Endothelial cell of umbilical vein (primary cell): ENCODE measurements at regions not wholly inside any gene's neighbourhood (a gene's known extent, or its start where the extent isn't known, plus 50 kb on each side); places are given as distances from the start of the nearest gene placed in this dataset.
"Not testable (repeated sequence)": the region's sequence is repeated elsewhere in the genome, so short reads cannot be mapped to it uniquely, and the experiment has no call there.

Source experiments
- BruUV-seq: library from RNA; stranded (reverse); fragments of 400-500 nt; replicated peaks from 2 replicates; lab custom pipeline; 2021; lab: Mats Ljungman, UMichigan
- CTCF ChIA-PET: fragments of 300-600, 350-600 bp; sonication (Branson Sonifier 250); formaldehyde crosslinking; loops from one replicate; lab custom pipeline; 2021; ENCODE audit warnings: antibody characterized with exemption, inconsistent platforms; lab: Charles Lee
- POLR2A ChIA-PET: fragments of 300-600, 350-600 bp; sonication (Branson Sonifier 250); formaldehyde crosslinking; loops from one replicate; lab custom pipeline; 2021; ENCODE audit warnings: antibody characterized with exemption, inconsistent platforms; lab: Charles Lee
- DNase-seq: peaks from one replicate; pipeline ENCODE4 v3.0.0-alpha.2; 2011; ENCODE audit warnings: low read depth, low spot score
- FAIRE-seq: peaks from 2 replicates; lab custom pipeline; 2011; peaks lifted over from hg19 to GRCh38; lab: Jason Lieb, UNC
- H2AFZ ChIP-seq: 2 replicates; pipeline ENCODE4 v1.6.0; 2012; ENCODE audit warnings: low read depth, low read length, control low read depth, inconsistent platforms
- H3K27ac ChIP-seq: 2 replicates; pipeline ENCODE4 v1.5.1; 2011; ENCODE audit warnings: low read depth, mild to moderate bottlenecking, control low read depth, low read length, moderate library complexity; ENCODE audit not compliant: insufficient read depth
- H3K27me3 ChIP-seq, 2 experiments: 2 replicates each; pipeline versions ENCODE4 v1.6.0 to v1.6.1; 2011; ENCODE audit warnings: low read length in 2 of 2, mixed read lengths in 1 of 2; ENCODE audit not compliant: control insufficient read depth in 2 of 2, insufficient read depth in 2 of 2
- H3K36me3 ChIP-seq, 2 experiments: 2 replicates in 1 of 2; 3 replicates in 1 of 2; pipeline ENCODE4 v1.5.1; 2011; ENCODE audit warnings: low read length in 2 of 2, mild to moderate bottlenecking in 1 of 2, moderate library complexity in 1 of 2; ENCODE audit not compliant: control insufficient read depth in 2 of 2, insufficient read depth in 2 of 2; ENCODE audit errors: extremely low read depth in 1 of 2
- H3K4me1 ChIP-seq: 3 replicates; pipeline ENCODE4 v1.5.1; 2011; ENCODE audit warnings: mild to moderate bottlenecking, low read length; ENCODE audit not compliant: control insufficient read depth, insufficient read depth; ENCODE audit errors: extremely low read depth
- H3K4me2 ChIP-seq: 2 replicates; pipeline ENCODE4 v1.6.1; 2011; ENCODE audit warnings: low read length, control low read depth, mixed read lengths; ENCODE audit not compliant: insufficient read depth
- H3K4me3 ChIP-seq, 3 experiments: fragments of 200-600 bp in 1 of 3; sonication (generic), shearing (Covaris generic) in 1 of 3; replicated peaks in 1 of 3; 2 replicates each; pipeline ENCODE4 v1.5.1; 2011 to 2016; ENCODE audit warnings: control low read depth in 3 of 3, low read length in 3 of 3, mild to moderate bottlenecking in 2 of 3, inconsistent platforms in 1 of 3, low read depth in 1 of 3, moderate library complexity in 1 of 3; ENCODE audit not compliant: insufficient read depth in 1 of 3
- H3K79me2 ChIP-seq: 2 replicates; pipeline ENCODE4 v1.6.0; 2012; ENCODE audit warnings: low read length, inconsistent platforms; ENCODE audit not compliant: control insufficient read depth, insufficient read depth
- H3K9ac ChIP-seq: replicated peaks from 2 replicates; pipeline ENCODE3; 2011; ENCODE audit warnings: low read length, control low read depth; ENCODE audit not compliant: insufficient read depth; ENCODE audit errors: extremely low read depth
- H3K9me1 ChIP-seq: replicated peaks from 3 replicates; pipeline ENCODE4 v1.6.0; 2011; ENCODE audit warnings: mild to moderate bottlenecking, low read length; ENCODE audit not compliant: control insufficient read depth, insufficient read depth; ENCODE audit errors: extremely low read depth
- H3K9me3 ChIP-seq: replicated peaks from 2 replicates; pipeline ENCODE4 v1.5.1; 2012; ENCODE audit warnings: low read length, inconsistent platforms; ENCODE audit not compliant: control insufficient read depth, insufficient read depth
- H4K20me1 ChIP-seq: replicated peaks from 2 replicates; pipeline ENCODE3; 2011; ENCODE audit warnings: mild to moderate bottlenecking, low read length; ENCODE audit not compliant: control insufficient read depth, insufficient read depth; ENCODE audit errors: extremely low read depth
- EZH2 ChIP-seq: IDR thresholded peaks from 2 replicates; pipeline ENCODE4 v1.6.1; 2012; ENCODE audit warnings: borderline replicate concordance, low read depth, mild to moderate bottlenecking, moderate library complexity, low read length, inconsistent platforms; ENCODE audit not compliant: severe bottlenecking
- FOS ChIP-seq: IDR thresholded peaks from 2 replicates; pipeline ENCODE4 v1.6.1; 2011; ENCODE audit warnings: mild to moderate bottlenecking, low read length, moderate library complexity, borderline replicate concordance; ENCODE audit not compliant: insufficient read depth
- GATA2 ChIP-seq: IDR thresholded peaks from 2 replicates; pipeline ENCODE4 v1.7.0; 2011; ENCODE audit warnings: low read depth, mild to moderate bottlenecking, moderate library complexity, mixed read lengths, low read length; ENCODE audit not compliant: insufficient read length, insufficient read depth
- JUN ChIP-seq: IDR thresholded peaks from 2 replicates; pipeline ENCODE4 v1.6.1; 2011; ENCODE audit warnings: borderline replicate concordance, low read depth; ENCODE audit not compliant: insufficient read length, insufficient read depth
- MYC ChIP-seq: IDR thresholded peaks from one replicate; pipeline ENCODE4 v1.6.1; 2011; ENCODE audit warnings: mild to moderate bottlenecking, low read depth, low read length
- POLR2A ChIP-seq: IDR thresholded peaks from 2 replicates; pipeline ENCODE4 v1.6.1; 2012; ENCODE audit warnings: low read depth, mild to moderate bottlenecking, control low read depth, low read length
- POLR2AphosphoS5 ChIP-seq: IDR thresholded peaks from 2 replicates; pipeline ENCODE4 v1.6.1; 2012; ENCODE audit warnings: low read depth, mild to moderate bottlenecking, control low read depth, low read length, moderate library complexity; ENCODE audit not compliant: insufficient read depth
- dilution Hi-C: fragments of 300-500 bp; cut with MboI; formaldehyde crosslinking; loops from one replicate; pipeline ENCODE4 v1.15.0; 2019; ENCODE audit warnings: low sequenced_read_pairs; ENCODE audit not compliant: extremely low pct_ligation_motif_present
- intact Hi-C: fragments of 100-400 bp; cut with micrococcal nuclease; formaldehyde crosslinking; loops from one replicate; pipeline ENCODE4 v1.10.0; 2022
- TF ChIP-seq, protein P1 (sequence below), 2 donors: IDR thresholded peaks; 1 replicate in 1 of 2; 2 replicates in 1 of 2; pipeline ENCODE4 v1.5.1; 2011; ENCODE audit warnings: low read length in 2 of 2, mild to moderate bottlenecking in 2 of 2, moderate library complexity in 2 of 2, control low read depth in 1 of 2, inconsistent platforms in 1 of 2, low read depth in 1 of 2; ENCODE audit not compliant: insufficient read depth in 1 of 2; ENCODE audit errors: extremely low read depth in 1 of 2
- TF ChIP-seq, protein P2 (sequence below): IDR thresholded peaks from 2 replicates; pipeline ENCODE4 v1.6.1; 2011; ENCODE audit not compliant: insufficient read depth, insufficient read length

DNA sequence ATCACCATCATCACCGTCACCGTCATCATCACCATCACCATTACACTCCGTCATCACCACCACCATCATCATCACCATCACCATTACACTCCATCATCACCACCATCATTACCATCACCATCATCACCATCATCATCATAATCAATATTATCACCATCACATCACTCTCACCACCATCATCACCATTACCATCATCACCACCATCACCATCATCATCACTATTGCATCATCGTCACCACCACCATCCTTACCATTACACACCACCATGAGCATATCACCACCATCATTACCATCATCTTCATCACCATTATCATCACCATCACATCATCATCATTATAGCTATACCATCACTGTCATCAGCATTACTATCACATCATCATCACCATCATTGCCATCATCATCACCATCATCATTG is 93.7 kb downstream of the KIF26A start:
- no peaks in the 10 kb centered on the region for H3K27me3 ChIP-seq
- H2AFZ ChIP-seq = no peak overlapping the region
- intact Hi-C loops (no loop called here), dilution Hi-C loops (no loop called here)
- H3K79me2 ChIP-seq = no peaks in the 10 kb centered on the region
- no peak overlapping the region for H3K4me2 ChIP-seq
- no peak overlapping the region for H3K27ac ChIP-seq
- H3K9ac ChIP-seq = no peak overlapping the region
- no peak for DNase-seq
- BruUV-seq = no TSS peak
- no peaks in the 10 kb centered on the region for H4K20me1 ChIP-seq
- H3K9me1 ChIP-seq = no peaks in the 10 kb centered on the region
- no peaks in the 10 kb centered on the region for H3K36me3 ChIP-seq
- no peak overlapping the region for H3K4me3 ChIP-seq
- TF ChIP-seq, protein P1, sequence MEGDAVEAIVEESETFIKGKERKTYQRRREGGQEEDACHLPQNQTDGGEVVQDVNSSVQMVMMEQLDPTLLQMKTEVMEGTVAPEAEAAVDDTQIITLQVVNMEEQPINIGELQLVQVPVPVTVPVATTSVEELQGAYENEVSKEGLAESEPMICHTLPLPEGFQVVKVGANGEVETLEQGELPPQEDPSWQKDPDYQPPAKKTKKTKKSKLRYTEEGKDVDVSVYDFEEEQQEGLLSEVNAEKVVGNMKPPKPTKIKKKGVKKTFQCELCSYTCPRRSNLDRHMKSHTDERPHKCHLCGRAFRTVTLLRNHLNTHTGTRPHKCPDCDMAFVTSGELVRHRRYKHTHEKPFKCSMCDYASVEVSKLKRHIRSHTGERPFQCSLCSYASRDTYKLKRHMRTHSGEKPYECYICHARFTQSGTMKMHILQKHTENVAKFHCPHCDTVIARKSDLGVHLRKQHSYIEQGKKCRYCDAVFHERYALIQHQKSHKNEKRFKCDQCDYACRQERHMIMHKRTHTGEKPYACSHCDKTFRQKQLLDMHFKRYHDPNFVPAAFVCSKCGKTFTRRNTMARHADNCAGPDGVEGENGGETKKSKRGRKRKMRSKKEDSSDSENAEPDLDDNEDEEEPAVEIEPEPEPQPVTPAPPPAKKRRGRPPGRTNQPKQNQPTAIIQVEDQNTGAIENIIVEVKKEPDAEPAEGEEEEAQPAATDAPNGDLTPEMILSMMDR (IDR thresholded peaks at IDR 0.05; ENCODE audit: extremely low read depth in 1 of 2, insufficient read depth in 1 of 2, low read depth in 1 of 2, low read length in 2 of 2) = no peak
- TF ChIP-seq FOS (no peak), POLR2A (no peak), POLR2AphosphoS5 (no peak), GATA2 (no peak), EZH2 (no peak), MYC (no peak), JUN (no peak)
- TF ChIP-seq, protein P2, sequence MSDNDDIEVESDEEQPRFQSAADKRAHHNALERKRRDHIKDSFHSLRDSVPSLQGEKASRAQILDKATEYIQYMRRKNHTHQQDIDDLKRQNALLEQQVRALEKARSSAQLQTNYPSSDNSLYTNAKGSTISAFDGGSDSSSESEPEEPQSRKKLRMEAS = no peak
- POLR2A ChIA-PET = no interaction called here
- H3K9me3 ChIP-seq = no peaks in the 10 kb centered on the region
- no peaks in the 10 kb centered on the region for H3K4me1 ChIP-seq
- CTCF ChIA-PET = no interaction called here
- FAIRE-seq = no peak

DNA sequence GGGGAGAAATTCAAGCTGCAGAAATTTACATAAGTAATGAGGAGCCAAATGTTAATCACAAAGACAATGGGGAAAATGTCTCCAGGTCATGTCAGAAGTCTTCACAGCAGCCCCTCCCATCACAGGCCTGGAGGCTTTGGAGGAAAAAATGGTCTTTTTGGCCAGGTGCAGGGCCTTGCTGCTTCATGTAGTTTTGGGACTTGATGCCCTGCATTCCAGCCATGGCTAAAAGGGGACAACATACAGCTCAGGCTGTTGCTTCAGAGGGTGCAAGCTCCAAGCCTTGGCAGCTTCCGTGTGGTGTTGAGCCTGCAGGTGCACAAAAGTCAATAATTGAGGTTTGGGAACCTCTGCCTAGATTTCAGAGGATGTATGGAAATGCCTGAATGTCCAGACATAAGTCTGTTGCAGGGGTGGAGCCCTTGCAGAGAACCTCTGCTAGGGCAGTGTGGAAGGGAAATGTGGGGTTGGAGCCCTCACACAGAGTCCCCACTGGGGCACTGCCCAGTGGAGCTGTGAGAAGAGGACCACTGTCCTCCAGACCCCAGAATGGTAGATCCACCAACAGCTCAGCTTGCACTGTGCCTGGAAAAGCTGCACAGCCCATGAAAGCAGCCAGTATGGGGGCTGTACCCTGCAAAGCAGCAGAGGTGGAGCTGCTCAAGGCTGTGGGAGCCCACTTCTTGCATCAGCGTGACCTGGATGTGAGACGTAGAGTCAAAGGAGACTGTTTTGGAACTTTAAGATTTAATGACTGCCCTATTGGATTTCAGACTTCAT is 95.8 kb downstream of the KIF26A start:
- H3K27ac ChIP-seq, intact Hi-C loops, H3K79me2 ChIP-seq, H3K36me3 ChIP-seq, POLR2A ChIA-PET, H3K9ac ChIP-seq, H3K4me1 ChIP-seq, H2AFZ ChIP-seq, H3K4me2 ChIP-seq, H3K4me3 ChIP-seq, BruUV-seq, dilution Hi-C loops, FAIRE-seq, DNase-seq, H3K27me3 ChIP-seq, CTCF ChIA-PET, H3K9me1 ChIP-seq, H4K20me1 ChIP-seq, H3K9me3 ChIP-seq: not testable (repeated sequence)
